DOHH2 (cell line): ENCODE measurements at regions not wholly inside any gene's neighbourhood (a gene's known extent, or its start where the extent isn't known, plus 50 kb on each side); places are given as distances from the start of the nearest gene placed in this dataset.

Experiments
- CTCF ChIP-seq: fragments of 200-600 bp; sonication (generic); IDR thresholded peaks from one replicate; pipeline ENCODE4 v1.5.1; 2014; ENCODE audit warnings: antibody characterized with exemption, mild to moderate bottlenecking, low read depth, low read length; ENCODE audit not compliant: poor library complexity, severe bottlenecking
- EZH2phosphoT487 ChIP-seq: fragments of 200-600 bp; sonication (generic); IDR thresholded peaks from 2 replicates; pipeline ENCODE4 v1.6.1; 2017; ENCODE audit warnings: borderline replicate concordance, mild to moderate bottlenecking, antibody characterized with exemption, low read length, moderate library complexity, mixed read lengths

DNA sequence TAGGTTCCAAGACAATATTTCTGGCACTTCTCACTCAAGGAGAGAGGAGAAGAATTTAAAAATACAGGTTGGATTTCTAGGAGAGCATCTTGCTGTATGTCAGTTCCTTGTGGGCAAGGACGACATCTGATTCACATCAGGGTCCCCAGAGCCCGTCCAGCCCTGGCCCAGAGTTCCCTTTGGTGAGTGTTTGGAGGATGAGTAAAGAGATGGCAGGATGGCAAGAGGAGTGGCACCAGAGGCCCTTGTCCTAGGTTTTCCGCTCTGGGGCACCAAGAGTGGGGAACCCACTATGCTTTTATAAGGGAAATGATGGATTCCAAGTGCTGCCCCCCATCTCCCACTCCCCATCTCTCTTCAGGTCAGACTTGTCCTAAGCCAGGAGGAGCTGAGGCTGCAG, 181.8 kb downstream of the TBC1D2B start:
- TF ChIP-seq CTCF (no peak), EZH2phosphoT487 (no peak)
